ENCODE measurements at regions not wholly inside any gene's neighbourhood (a gene's known extent, or its start where the extent isn't known, plus 50 kb on each side); places are given as distances from the start of the nearest gene placed in this dataset.
A peak's percentile ranks its signal among the peaks of the same experiment; 100 is the strongest.

DNA sequence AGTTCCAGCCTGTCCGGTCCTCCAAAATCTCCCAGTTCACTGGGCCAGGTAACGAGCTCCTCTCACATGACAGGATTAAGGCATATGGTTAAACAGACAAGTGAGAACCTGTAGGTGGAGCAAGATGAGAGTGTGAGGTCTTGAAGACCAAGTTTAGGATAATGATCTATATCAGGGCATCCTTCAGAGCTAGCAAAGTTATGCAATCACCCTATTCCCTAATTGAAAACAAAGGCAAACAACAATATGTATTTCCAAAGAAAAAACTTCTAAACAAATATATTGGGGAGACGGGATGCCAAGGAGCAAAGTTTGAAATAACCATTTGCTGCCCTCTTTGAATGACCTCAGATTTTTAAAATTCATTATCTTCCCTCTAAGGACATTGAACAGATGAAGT, 571.2 kb downstream of the BCL11B start:
- no peak for DNase-seq

DNA sequence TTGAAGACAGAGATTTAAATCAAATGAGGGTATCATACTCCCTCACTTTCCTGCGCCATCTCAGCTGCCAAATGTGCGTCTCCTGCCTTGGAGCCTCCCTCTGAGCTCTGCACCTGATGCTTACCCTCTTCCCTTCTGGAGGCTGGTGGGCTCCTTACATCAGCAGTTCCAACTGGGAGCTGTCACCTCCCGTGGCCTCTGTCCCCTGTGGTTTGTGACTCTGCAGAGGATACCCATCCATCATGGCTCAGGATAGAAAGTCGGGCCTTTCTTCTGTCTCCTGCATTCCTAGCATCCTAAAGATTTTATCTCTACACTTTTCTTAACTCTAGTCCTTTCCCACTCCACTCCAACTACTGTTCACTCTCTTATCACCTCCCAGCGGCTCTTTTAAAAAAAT, 570.6 kb downstream of the BCL11B start:
- no peak for DNase-seq

DNA sequence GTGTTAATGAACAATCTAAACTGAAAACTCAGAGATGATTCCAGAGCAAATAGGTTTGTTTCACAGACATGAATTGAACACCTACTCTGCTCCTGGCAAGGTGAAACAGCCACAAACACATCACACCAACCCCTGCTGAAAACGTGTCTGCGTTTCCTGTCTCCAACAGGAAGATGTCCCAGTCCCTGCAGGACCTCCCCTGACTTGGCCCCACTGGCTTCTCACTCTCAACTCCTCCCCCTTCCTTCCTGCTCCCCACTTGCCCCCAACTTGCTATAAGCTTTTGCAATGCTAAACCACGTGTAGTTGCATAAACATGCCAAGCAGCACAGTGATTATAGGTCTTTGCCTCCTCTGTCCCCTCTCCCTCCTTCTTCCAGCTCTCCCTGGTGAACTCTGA, 567.6 kb downstream of the BCL11B start:
- DNase-seq, result peak in 4 of 6 experiments; percentile 28 to 51 (median 36)

DNA sequence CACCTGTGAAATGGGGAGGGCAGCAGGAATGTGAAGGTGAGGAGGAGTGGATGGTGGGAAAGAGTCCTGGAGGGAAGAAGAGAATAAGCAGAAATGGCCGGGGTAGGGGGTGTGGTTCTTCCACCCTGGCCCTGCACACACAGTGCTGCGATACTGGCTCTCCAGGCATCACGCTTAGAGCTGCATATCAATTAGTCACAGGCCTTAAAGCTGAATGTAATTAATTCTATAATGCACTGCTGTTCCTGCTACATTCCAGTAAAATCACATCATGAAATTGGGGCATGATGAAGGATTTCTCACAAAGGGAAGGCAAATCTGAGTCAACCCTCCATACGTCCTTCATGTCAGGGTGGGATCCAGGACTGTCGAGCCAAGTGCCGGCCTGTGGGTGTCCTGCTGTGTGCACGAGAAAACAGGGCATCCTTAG, 566.1 kb downstream of the BCL11B start:
- no peak for DNase-seq

DNA sequence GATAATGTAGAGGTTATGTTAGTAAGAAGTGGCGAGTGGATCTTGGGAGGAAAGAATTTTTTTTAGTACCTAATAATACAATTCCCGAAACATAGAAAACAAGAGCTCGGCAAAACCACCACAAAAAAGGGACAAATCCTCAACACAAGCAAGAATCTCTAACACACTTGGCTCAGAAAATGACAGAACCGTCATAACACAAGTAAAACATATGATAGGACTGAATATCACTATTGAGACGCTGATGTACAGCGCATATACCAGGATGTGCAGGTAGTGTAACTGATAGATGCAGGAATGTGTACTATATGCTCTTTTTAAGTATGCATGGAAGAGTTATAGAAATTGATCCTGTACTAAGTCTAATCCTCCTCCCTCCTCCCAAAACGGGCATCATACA, 564.5 kb downstream of the BCL11B start:
- no peak for DNase-seq

DNA sequence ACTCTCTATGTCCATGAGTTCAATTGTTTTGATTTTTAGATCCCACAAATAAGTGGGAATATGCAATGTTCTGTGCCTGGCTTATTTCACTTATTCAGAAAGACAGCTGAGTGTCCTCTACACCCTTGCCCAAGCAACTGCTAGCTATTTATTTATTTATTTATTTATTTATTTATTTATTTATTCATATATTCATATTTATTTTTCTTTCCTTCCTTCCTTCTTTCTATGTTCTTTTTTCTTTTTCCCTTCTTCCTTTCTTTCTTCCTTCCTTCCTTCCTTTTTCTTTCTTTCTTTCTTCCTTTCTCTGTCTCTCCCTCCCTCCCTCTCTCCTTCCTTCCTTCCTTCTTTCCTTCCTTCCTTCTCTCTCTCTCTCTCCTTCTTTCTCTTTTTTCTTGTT, 563.4 kb downstream of the BCL11B start:
- DNase-seq, result no peak

GRCh38 chr14:98711453-98711852, 560.5 kb downstream of the BCL11B start:
- peak in 2 of 6 experiments; percentile 1 to 3 for DNase-seq

DNA sequence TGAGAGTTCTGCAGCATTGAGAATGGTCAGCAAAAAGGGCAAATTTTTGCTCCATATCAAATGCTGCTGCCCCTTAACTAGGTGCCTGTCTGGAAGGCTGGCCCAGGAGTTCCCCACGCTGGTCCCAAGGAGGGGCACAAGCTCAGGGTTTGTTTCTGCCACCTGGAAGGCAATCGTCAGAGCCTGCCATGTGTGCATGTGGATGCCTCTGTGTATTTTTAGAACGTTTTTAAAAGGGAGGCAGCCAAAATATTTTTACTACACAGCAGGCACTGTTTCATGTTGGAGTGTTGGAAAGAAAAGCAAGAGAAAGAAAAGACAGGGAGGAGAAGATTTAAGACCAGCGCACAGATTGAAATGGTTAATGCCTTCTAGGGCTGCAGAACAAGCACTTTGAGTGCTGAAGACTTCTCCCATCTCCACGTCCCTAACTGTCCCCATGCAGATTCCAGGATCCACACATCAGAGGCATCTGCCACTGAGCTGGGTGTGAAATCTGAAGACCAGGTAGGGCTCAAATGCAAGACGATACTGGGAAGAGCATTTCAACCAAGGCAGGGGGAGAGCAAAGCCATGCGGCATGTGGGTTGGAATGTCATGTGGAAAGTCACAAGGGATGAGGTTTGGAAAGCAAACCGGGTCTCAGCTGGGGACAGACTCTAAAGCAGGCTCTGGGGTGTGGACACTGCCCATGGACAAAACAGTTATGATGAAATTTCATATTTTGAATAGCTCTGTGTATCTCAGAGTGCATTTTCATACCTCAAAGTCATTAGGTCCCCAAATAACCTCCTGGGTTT, 557.2 kb downstream of the BCL11B start:
- DNase-seq, result no peak

DNA sequence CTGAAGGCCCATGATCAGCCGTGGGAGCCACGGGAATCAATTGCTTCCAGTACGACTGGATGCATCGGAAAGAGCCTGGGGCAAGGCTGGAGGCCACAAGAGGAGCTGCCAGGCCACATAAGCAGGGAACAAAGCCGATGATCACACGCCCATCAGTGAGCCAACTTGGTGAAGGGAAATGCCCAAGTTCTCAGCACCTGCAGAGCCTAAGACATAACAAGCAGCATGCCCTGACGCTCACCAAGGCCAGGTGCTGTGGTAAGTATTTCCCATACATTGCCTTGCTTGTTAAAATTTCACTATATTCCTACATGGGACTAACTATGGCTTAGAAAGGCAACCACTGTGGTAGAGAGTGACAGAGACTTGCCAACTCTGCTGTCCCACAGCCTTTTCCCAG, 555.9 kb downstream of the BCL11B start:
- no peak for DNase-seq

GRCh38 chr14:98721061-98721460, 550.9 kb downstream of the BCL11B start:
- DNase-seq, result no peak

GRCh38 chr14:98724734-98725133, 547.3 kb downstream of the BCL11B start:
- no peak for DNase-seq

GRCh38 chr14:98725191-98725590, 546.8 kb downstream of the BCL11B start:
- DNase-seq, result no peak

- no peak for DNase-seq
Observed at GRCh38 chr14:98725676-98726075, 546.3 kb downstream of the BCL11B start.

DNA sequence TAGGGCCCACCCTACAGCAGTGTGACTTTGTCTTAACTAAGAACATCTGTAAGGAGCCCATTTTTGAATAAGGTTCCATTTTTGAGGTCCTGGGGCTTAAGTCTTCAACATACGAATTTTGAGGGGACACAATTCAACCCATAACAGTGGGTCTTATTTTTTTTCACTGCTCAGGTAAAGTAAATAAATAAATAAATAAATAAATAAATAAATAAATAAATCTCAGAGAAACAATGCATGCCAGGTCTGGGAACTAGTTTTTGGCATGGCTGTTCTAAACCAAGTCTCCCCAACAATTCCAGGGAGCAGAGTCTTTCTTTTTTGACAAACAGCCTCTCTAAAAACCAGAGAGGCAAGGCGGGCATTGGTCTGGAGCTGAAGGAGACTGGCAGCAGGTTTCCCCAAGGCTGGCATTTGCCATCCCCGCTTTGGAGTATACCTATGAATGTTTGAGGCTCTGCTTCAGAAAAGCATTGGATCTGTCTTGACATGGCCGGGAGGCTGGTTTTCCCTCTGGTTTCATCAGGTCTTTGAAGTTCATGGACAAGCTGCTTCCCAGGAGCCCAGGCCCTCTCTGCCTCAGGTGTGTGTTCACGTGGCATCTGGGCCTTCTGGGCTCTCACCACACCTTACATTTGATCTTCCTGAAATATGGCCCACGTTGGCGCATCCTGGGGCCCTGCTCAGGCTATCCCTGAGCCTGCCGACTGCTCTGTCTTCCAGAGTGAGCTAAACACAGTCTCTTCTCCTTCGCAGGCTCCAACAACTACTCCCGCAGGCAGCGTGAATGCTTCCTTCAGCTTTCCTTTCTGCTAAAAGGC, 545.2 kb downstream of the BCL11B start:
- no peak for DNase-seq

DNA sequence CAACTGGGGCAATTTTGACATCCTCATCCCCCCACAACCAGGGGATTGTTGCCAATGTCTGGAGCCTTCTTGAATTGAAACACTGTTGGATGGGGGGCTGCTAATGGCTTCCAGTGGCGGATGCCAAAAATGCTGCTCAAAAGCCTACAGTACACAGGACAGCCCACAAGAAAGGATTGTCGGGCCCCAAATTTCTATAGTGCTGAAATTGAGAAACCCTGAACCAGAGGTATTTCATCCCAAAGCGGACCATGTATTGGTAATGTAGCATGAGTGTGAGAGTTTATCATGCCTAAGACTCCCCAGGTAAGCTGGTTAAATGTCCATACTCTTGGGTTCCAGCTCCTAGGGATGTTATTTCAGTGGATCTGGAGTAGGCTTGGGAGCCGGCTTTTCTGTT, 544.0 kb downstream of the BCL11B start:
- DNase-seq, result no peak

DNA sequence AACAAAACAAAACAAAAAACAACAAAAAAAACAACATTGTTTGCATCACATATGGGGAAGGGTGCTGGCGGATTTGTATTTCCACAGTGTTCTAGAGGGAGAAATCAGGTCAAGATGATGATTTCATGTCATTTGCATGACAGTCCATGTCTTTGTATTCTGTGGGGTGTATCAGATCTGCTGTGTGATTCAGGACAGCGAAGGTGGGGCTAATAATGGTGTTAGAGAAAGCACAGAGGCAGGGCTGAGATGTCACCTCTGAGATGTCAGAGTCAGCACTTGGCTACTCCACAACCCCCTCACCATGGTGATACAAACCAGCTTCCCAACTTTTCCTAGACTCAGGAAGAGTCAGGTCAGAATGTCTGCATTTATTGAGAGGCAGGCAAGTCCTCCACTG, 543.2 kb downstream of the BCL11B start:
- no peak for DNase-seq

- no peak for DNase-seq
Observed at GRCh38 chr14:98731286-98731685, 540.7 kb downstream of the BCL11B start.

GRCh38 chr14:98731701-98732100, 540.3 kb downstream of the BCL11B start:
- DNase-seq, result no peak

- no peak for DNase-seq
Observed at GRCh38 chr14:98733536-98733935, 538.5 kb downstream of the BCL11B start.

DNA sequence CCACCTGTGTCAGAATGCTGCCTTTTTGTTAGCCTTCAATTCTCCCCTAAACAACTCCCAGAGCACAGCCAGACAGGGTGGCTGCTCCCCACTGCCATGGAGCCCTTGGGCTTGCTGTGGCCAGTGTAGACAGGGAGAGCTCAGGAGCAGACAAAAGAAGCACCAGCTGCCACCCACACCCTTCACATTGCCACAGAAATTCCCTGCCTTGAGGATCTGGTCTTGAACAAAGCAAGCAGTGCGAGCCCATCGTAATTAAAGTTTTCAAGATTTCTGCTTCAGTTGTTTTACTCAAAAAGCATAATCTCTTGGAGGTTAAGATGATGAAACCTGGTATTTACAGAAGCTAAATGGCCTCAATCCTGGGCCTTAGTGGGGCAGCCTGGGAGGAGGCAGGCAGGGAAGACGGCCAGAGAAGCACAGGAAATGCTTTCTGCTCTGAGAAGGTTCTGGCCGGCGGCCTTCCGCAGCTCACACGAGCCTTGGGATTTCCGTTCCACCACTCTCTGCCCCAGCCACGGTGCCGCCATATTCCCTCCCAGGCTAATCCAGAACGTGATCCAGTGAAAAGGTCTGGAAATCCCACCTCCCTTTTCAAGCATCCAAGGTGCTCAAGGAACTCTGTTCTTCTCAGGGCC, 535.2 kb downstream of the BCL11B start:
- DNase-seq, result no peak

DNA sequence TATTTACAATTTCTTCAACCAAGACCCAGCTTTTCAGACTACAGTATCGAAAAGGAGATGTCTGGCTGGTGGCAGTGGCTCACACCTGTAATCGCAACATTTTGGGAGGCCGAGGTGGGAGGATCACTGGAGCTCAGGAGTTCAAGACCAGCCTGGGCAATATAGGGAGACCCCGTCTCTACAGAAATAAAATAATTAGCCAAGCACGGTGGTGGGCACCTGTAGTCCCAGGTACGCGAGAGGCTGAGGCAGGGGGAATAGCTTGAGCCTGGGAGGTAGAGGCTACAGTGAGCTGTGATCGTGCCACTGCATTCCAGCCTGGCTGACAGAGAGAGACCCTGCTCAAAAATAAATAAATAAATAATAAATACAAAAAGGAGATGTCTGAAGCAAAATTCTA, 530.5 kb downstream of the BCL11B start:
- DNase-seq, result no peak

GRCh38 chr14:98742001-98742400, 530.0 kb downstream of the BCL11B start:
- DNase-seq, result no peak

DNA sequence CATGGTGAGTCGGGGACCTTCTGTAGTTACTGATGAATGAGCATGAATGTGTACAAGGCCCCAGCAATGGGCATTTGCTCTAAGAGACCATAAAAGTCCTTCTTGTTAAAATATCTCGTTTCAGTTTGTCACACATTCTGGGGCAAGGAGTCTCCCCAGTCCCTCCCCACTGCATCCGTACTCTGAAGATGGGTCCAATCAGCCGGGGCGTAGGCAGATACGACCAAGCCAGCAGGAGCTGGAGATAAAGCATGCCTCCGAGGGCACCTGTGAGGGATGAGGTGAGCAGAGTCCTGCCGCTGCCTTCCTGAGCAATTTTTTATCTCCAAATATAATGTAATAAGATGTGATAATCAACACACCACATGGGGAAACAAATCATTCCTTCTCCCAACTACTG, 528.5 kb downstream of the BCL11B start:
- no peak for DNase-seq

- no peak for DNase-seq
Observed at GRCh38 chr14:98748966-98749365, 523.0 kb downstream of the BCL11B start.
